Activated CD8-positive, alpha-beta memory T cell treated with anti-CD3 and anti-CD28 coated beads, Interleukin-2, amount 50 U/mL, for 48 hours (primary cell): ENCODE measurements at regions not wholly inside any gene's neighbourhood (a gene's known extent, or its start where the extent isn't known, plus 50 kb on each side); places are given as distances from the start of the nearest gene placed in this dataset.

Experiments used
- DNase-seq: peaks from one replicate; pipeline ENCODE4 v3.0.0-alpha.2; 2020

DNA sequence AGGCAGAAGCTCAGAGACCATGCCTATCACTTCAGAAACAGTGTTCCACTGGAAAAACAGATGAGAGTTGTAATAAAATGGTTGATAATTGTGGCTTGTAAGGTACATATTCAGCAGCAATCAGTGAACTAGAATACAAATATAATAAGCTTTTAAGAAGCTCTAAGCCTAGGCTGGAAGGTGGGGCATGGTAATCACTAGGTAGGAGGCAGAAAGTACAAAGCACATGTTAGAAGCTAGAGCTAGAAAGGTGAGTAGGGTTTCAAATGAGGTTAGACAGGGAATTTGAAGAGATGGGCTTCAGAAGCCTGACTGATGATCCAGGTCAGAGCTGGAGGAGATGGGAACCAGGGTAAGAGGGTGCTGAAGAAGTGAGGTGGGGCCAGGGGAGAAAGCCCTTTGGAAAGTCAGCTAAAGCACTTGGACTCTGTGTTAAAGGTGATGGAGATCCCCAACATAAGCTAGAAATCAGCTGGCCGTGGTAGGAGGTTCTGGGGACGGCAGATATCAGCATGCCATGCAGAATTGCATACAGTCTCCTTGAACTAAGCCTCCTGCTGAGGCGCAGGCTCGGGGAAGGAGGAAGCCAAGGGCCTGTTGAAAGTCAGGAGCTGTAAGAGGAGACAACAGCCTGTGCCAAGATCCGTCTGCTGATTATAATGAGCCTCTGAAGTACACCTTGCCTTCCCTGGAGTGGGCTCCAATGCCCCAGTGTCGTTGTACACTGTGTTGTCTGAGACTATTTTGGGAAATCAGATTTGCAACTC lies 659.4 kb downstream of the BCL11B start:
- DNase-seq = no peak

- no peak for DNase-seq
Observed at GRCh38 chr14:98614741-98615140, 657.3 kb downstream of the BCL11B start.

DNA sequence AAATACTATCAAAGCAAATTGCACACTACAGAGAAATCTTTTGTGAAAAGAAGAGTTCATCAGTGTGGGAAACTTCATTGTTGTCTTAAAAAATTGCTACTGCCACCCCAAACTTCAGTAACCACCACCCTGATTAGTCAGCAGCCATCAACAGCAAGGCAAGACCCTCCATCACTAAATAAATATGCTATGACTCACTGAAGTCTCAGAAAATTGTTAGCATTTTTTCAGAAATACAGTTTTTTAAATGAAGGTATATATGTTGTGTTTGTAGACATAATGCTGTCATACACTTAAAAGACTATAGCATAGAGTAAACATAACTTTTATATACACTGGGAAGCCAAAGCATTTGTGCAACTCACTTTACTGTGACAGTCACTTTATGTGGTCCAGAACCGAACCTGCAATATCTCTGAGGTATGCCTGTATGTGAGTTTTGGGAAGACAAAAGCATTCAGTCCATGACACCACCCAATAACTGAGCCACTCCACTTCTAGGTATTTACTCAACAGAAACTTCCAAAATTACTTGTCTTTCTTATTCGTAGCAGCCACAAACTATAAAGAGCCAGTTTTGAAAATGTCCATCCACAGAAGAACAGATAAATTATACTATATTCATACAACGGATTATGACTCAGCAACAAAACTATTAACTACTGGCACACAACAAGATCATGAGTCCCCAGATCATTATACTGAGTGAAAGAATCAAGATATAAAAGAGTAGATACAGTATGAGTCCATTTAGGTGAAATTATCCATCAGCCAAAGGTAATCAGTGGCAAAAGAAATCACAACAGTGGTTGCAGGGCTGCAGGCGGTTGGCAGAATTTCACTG lies 649.6 kb downstream of the BCL11B start:
- no peak for DNase-seq

GRCh38 chr14:98623788-98624415 lies 648.1 kb downstream of the BCL11B start:
- DNase-seq = no peak

DNA sequence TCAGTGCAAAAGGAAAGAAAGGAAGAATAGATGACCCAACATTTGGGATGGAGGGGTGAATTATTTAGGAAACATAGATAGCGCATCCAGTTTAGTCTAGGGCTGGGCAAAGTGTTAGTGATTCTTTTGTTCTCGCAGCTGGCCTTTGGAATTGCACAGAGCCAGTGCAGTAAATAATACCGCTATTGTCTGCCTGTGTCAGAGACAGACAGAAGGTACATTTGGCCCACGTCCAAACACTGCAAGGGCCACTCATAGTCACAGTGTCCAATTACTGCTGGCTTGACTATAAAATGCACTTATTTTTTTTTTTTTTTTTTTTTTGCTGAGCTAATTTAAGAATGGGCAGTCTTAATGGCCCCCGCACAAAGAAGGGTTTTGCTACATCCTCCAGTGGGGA lies 638.6 kb downstream of the BCL11B start:
- no peak for DNase-seq

DNA sequence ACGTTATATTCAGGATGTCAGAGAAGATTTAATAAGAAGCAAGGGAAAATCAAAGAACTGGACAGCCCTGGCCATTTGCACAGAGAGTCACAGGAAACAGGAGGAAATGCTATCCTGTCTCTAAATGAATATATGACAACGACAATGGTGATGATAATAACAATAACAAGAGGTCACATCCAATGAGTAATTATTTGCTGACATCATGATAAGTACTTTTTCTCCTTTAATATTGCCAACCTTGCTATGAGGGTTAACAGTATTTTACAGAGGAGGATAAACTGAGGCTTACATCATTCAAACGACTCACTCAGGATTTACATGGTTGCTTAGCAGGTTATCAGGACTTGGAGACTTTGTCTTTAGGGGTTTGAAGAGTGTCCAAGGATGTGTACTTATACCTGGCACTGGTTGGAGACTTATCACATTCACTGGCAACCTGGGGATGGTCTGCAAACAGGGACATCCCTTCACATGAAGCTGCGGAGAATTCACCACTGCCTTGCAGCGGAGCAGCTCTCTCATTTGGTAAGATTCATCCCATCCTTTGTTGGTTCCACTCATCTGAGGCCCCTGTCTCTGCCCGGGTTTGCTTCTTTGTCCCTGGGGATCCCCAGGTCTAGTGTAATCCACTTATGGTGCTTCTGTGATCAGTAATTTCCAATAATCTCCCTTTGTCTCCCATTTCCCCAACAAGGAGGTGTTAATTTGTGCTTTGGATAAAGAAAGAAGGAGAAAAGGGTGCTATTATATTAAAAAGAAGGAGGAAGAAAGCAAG lies 637.8 kb downstream of the BCL11B start:
- DNase-seq = no peak

GRCh38 chr14:98638366-98638765 lies 633.6 kb downstream of the BCL11B start:
- no peak for DNase-seq

GRCh38 chr14:98647754-98648153 lies 624.2 kb downstream of the BCL11B start:
- DNase-seq = no peak

- no peak for DNase-seq
Observed at GRCh38 chr14:98651037-98651436, 621.0 kb downstream of the BCL11B start.

GRCh38 chr14:98665007-98665406 lies 607.0 kb downstream of the BCL11B start:
- DNase-seq = no peak

GRCh38 chr14:98666545-98666944 lies 605.5 kb downstream of the BCL11B start:
- no peak for DNase-seq

GRCh38 chr14:98682033-98682432 lies 590.0 kb downstream of the BCL11B start:
- DNase-seq = no peak

DNA sequence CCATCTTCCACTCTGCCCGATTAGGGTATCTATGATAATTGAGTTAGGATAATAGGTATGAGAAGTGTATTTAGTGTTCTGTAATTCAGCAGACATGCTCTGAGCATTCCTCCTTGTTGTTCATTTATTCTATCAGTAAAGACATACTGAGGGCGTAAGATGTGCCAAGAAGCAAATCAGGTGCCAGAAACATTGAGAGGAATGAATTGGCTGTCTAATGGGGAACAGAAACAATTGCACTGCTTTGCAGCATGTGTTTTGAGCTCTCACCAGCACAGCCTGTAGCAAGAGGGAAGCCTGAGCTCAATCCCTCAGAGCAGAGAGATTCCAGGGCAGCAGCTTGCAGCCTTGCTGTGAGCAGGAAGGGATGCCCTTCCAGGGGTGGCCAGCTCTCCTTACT lies 589.3 kb downstream of the BCL11B start:
- DNase-seq = no peak

GRCh38 chr14:98684468-98684867 lies 587.5 kb downstream of the BCL11B start:
- DNase-seq = no peak

GRCh38 chr14:98685725-98686124 lies 586.3 kb downstream of the BCL11B start:
- no peak for DNase-seq

DNA sequence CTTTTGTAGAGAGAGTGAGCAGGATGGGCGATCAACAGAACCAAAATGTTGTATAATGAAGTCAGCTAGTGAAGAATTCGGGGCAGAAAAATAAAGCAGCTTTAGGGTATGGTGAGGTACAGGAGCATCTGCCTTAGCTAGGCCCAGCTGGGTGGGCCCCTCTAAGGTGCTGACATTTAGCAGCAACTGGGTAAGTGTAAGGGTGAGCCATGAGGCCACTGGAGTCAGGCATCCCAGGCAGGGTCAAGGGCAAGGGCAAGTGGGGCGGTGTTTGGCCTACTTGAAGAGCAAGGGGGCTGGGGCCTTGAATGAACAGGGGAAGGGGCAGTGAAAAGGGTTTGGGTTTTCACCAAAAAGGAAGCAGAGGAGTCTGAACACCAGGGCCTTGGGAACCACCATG lies 583.6 kb downstream of the BCL11B start:
- DNase-seq = no peak

DNA sequence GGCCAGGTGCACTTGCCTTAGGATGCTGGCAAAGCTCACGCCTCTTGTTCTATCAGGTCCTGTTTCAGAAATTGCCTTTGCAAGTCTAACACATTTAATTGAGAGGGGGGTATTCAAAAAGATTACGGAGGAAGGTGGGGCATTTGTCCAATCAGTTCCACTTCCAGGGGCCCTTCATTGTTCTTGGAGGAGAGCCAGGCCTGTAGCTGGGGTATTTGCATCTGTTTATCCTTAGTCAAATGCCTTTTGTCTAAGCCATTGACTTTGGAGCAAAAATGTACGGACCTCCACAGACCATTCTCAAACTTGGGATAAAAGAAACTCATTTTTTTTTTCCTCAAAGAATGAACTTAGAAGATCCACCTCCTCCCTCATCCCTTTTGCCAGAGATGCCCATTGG lies 582.0 kb downstream of the BCL11B start:
- DNase-seq = no peak

DNA sequence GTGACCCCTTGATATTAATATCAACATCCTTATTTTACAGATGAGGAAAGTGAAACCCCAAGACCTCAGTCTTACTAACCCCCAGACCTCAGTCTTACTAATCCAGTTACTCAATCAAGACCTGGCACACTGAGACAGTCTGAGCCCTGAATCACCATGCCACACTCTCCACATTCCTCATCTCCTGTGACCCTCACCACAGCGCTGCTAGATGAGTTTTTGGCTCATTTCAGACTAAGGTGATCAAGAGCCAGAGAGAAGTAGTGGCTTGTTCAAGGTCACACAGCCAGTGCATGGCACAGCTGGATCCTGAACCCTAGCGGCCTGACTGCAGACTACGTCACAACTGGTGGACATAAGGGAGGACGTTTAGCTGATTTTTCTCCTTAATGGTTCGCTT lies 579.2 kb downstream of the BCL11B start:
- peak; percentile 55 for DNase-seq

GRCh38 chr14:98694541-98694940 lies 577.5 kb downstream of the BCL11B start:
- DNase-seq = no peak

- DNase-seq = no peak
Observed at GRCh38 chr14:98695809-98696208, 576.2 kb downstream of the BCL11B start.

DNA sequence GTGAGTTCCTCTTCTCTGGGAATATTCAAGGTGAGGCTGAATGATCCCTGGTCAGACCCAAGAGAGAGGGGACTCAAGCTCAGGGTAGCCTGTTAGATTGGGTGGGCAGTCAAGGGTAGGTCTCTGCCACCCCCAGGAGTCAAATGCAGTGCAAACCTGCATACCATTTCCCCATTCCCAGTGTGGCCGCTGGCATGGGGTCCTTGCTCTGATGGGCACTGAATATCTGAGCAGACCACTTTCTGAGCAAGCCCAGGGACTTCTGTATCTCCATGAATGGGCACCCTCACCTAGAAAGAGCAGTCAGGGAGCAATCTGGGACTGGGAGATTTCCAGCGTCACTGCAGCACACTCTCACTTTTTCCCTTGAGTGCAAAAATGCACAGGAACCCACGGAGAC lies 573.7 kb downstream of the BCL11B start:
- DNase-seq = no peak

DNA sequence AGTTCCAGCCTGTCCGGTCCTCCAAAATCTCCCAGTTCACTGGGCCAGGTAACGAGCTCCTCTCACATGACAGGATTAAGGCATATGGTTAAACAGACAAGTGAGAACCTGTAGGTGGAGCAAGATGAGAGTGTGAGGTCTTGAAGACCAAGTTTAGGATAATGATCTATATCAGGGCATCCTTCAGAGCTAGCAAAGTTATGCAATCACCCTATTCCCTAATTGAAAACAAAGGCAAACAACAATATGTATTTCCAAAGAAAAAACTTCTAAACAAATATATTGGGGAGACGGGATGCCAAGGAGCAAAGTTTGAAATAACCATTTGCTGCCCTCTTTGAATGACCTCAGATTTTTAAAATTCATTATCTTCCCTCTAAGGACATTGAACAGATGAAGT lies 571.2 kb downstream of the BCL11B start:
- no peak for DNase-seq

DNA sequence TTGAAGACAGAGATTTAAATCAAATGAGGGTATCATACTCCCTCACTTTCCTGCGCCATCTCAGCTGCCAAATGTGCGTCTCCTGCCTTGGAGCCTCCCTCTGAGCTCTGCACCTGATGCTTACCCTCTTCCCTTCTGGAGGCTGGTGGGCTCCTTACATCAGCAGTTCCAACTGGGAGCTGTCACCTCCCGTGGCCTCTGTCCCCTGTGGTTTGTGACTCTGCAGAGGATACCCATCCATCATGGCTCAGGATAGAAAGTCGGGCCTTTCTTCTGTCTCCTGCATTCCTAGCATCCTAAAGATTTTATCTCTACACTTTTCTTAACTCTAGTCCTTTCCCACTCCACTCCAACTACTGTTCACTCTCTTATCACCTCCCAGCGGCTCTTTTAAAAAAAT lies 570.6 kb downstream of the BCL11B start:
- DNase-seq = no peak
